HG03097 (cell line): ENCODE measurements at regions not wholly inside any gene's neighbourhood (a gene's known extent, or its start where the extent isn't known, plus 50 kb on each side); places are given as distances from the start of the nearest gene placed in this dataset.
"Not testable (repeated sequence)": the region's sequence is repeated elsewhere in the genome, so short reads cannot be mapped to it uniquely, and the experiment has no call there.

ENCODE experiments used
- ATAC-seq: cut with Tn5 transposase; IDR thresholded peaks from one replicate; pipeline ENCODE4 v1.9.1; 2021; ENCODE audit not compliant: unreplicated experiment, low FRiP score

DNA sequence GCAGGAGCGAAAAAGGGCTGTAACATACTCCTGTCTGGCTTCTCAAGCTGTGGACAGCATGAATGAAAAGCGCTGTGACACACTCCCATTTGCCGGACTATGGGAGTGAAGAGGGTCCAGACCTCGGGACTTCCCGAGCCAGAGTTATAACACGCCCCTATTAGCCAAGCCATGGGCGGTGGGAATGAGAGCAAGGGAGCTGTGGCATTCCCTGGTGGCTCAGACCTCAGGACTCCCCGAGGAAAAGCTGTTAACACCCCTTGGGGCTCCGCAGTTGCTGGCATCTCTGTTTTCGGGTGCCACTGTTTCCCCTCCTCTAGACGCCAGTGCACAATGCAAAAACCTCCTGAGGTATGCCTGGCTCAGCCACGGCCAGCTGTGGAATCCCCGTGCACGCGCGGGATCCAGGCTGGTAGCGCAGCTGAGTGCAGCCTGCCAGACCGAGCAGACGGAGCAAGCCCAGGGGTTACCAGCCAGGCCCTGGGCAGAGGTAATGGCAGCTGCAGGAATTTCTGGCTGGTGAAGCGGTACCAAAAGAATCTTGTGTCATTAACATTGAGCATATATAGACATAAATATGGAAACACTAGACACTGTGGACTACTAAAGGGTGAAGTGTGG is 1534.6 kb upstream of the PRR20A start:
- ATAC-seq = no peak

DNA sequence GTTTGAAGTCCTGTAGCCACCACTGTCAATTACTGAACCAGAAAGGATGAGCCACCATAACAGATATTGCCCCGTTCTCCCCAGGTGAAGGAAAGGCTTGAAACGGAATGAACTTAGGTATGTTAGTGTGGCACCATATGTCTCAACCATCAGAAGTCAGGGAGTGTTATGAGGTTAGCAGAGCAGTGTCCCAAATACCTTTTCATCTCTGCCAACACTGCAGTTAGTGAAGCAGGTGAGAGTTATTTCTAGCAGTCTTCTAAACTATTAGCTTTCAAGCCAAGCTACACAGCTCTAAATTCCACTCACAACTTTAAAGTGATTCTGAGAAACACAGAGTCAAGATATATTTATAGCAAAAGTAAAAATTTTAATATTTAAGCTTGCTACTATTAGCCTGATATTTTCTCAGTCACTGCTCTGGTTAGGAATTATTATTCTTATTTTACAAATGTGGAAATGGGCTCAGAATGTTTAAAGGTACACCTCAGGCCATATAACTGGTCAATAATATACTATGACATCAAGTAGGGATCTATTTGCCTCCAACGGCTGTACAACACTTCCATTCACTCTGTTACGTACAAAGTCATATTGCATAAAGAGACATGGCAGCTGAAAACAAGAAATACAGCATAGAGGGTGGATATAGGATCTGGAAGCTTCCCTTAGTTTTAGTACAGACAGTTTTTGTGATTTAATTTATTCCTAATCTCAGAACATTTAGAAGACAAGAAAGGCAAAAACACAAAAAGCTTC is 1527.1 kb upstream of the PRR20A start:
- ATAC-seq = no peak

DNA sequence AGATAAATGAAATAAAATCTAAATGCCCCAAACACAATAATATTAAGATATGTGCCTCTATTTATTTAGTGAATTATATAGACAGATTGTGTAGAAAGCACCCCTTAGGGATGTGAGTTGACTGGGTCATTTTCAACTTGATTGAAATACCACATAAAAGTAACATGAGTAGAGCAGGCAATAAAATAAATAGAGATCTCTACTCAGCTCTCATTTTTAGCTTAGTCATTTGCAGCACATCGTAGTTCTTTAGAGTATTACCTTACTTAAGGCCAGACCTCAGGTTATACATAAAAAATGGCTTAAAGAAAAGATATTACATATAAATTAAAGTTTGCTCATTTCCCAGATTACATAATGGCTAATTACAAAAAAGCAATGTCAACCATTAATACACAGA is 1525.6 kb upstream of the PRR20A start:
- ATAC-seq = no peak

DNA sequence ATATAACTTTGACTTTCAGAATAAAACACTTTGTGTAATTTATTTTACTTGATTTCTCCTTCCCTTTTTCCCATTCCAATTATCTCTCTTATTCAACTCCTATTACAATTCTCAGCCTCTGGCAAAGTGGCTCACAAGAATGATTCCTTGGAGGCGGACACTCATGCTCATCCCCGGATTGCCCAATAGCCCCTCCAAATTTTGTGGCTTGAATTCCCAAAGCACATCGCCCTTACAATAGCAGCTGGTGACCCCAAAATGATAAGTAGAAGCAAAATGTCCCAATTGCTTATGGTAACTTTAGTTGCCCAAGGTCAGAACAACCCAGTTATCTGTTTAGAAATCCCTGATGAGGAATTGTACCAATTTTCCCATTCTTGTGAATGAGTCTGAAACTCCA is 1523.5 kb upstream of the PRR20A start:
- ATAC-seq = no peak

DNA sequence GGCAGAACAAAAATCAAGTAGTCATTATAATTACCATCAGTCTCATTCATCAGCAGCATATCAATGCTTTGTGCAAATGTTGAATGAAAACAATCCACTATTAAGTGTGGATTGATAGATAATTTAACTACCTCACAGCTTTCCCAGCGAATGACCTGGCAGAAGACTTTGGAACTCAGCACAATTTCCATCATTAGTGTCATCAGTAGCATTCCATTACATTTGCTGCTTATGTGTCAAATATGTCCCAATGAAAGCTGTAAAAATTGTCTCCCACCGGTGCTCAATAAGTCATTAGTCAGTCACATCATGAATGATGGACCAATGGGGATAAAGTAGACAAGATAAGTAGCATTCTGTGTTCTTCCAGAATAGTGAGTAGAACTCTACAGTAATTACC is 1513.5 kb upstream of the PRR20A start:
- ATAC-seq = no peak

DNA sequence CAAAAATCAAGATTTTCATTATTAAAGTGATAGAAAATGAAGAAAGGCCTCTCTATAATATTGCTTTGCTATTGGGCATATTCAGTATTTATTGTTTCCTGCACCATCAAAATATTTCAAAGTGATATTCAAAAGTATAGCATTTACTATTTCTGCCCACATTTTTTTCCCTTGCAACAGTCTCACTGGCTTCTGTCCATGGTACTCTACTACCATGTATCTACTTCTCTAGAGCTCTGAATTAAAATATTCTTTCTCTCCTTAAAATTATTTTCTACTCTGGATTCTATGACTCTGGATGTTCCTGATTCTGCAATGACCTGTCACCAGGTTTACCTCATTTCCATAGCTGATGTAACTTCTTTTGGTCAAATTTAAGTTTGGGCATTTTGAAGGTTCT is 1508.3 kb upstream of the PRR20A start:
- no peak for ATAC-seq

DNA sequence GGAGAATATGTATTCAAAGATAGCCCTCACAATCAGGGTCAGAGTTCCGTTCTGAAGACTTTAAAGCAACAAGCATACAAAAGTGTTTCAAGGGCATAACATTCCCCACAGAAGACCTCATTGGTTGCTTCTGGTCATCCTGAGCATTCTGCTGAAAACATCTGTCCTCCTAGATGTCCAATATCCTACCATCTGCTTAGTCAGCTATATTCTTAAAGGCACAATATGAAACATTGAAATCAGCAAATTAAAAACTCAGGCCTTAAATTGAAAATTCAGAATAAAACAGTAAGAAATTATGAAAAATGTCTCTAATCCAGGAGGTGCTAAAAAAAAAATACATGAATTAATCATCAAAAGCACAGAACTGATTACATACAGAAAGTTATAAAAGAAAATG is 1491.2 kb upstream of the PRR20A start:
- no peak for ATAC-seq

DNA sequence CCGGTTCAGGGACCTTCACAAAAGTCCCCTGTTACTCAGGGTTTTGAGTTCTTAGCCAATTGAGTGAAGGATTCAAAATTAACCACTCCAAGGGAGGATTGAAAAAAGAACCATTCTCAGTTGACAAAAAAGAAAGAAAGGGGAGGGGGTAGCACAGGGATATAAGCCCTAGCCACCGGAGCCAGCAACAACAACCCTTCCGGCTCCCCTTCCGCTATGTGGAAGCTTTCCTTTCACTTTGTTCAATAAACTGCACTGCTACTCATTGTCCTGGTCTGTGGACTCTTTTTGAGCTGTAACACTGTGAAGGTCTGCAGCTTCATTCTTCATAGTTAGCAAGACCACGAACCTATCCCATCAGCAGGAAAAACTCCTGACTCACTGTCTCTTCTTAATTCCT is 1488.1 kb upstream of the PRR20A start:
- no peak for ATAC-seq

DNA sequence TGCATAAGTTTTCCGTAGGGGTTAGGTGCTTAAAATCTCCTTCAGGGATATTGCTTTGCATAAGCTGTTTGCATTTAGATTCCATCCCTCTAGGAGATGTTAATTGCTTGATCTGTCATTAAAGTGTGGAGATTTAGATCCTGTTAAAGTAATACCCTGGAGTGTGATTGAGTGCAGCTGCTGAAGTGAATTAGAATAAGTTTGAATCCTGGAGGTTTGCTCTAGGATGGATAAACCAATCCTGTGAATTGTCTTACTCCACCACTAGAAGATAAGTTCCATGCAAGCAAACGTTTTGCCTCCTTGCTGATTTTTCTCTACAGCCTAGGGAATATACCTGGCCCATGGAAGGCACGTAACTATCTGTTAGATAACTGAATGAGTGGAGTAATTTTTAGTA is 1487.2 kb upstream of the PRR20A start:
- ATAC-seq = no peak

DNA sequence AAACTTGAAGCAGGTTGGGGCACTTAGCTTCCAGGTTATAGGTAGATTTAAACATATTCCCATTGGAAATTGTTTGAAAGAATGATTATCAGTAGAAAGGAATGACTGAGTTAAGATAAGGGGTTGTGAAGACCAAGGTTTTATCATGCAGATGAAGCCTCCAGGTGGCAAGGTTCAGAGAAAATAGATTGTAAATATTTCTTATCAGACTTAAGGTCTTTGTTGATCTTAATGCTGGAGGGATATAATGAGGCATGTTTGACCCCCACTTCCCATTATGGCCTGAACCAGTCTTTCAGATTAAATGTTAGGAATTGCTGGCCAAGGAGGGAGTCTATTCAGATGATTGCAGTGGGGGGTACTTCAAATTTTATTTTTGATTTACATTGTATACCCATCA is 1486.5 kb upstream of the PRR20A start:
- ATAC-seq = no peak

DNA sequence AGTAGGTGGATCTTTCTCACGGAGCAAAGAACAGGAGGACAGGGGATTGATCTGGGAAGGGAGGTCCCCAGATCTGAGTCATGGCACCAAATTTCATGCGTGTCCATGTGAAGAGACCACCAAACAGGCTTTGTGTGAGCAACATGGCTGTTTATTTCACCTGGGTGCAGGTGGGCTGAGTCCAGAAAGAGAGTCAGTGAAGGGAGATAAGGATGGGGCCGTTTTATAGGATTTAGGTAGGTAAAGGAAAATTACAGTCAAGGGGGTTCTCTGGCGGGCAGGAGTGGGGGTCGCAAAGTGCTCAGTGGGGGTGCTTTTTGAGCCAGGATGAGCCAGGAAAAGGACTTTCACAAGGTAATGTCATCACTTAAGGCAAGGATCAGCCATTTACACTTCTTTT is 1480.5 kb upstream of the PRR20A start:
- not testable (repeated sequence) for ATAC-seq

DNA sequence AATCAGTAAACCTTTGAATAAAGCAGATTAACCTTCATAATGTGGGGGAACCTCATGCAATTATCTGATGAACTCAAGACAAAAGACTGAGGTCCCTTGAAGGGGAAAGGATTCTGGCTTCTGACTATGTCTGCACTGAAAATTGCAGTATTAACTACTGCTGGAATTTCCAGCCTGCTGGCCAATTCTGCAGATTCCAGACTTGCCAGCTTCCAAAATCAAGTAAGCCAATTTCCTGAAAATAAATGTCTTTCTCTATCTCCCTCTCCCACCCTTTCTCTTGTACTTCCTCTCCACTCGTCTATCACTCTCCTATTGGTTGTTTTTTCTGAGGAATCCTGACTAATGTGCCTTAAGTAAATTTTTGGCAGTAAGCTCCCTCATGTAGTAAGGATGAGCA is 1479.9 kb upstream of the PRR20A start:
- ATAC-seq = no peak

DNA sequence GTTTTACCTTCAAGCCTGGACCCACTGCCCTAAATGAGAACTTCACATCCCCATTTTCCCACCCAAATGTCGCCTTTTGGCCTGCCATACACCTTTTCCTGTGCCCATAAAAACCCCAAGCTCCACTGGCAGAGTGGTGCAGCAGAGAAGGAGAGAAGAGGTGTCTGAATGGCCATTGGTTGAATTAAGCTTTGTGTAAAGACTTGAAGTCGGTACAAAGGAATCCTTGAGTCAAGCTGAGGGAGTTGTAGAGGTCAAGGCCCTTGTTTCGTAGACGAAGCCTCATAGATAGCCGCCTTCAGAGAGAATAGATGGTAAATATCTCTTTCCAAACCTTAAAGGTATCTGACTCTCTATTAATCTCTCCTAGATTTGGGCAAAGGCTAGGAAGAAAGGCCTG is 1479.2 kb upstream of the PRR20A start:
- ATAC-seq = no peak

DNA sequence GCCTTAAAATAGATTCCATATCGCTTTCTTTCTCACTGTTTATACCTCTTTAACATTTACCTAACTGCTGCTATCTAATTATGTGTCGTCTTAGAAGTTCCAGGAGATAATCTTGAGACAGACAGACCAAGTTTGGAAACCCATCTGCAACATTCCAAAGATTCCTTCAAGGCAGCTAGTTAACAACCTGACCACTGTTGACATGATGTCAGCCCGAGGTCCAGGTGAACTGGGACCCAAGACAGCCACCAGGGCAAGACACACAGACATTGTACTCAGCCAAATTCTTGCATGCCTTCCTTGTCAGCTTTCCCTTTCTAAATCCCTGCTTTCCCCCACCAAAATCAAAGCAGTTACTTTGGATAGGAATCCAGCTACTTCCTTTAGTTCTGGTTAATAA is 1476.5 kb upstream of the PRR20A start:
- no peak for ATAC-seq

DNA sequence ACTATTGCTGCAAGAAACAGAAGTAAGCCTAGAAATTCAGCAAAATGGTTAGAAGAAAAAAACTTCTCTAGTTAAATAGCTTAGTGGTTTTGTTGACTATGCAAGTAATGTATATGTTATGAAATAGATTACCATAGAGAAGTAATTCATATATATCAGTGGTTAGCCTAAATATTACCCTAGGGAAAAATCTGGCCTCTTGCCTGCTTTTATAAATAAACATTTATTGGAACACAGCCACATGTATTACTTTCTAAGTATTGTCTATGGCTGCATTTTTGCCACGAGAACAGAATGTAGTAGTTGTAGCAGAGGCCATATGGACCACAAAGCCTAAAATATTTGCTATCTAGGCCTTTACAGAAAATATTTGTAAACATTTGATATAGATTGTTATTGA is 1471.7 kb upstream of the PRR20A start:
- ATAC-seq = no peak

DNA sequence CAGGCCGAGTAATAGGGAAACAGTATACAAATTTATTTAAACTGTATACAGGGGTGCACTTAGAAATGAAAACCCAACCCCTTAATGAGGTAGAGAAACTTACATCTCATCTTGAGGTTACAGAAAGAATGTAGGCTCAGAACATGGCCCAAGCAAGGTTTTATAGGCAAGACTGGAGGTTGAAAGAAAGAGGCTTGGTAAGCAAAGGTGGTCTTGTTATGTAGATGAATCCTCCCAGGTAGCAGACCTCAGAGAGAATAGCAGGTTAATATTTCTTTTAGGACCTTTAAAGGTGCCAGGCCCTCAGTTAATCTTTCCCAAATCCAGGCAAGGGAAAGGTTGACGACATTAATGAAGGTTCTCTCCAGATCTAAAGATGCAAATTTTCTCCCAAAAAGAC is 1466.8 kb upstream of the PRR20A start:
- no peak for ATAC-seq

DNA sequence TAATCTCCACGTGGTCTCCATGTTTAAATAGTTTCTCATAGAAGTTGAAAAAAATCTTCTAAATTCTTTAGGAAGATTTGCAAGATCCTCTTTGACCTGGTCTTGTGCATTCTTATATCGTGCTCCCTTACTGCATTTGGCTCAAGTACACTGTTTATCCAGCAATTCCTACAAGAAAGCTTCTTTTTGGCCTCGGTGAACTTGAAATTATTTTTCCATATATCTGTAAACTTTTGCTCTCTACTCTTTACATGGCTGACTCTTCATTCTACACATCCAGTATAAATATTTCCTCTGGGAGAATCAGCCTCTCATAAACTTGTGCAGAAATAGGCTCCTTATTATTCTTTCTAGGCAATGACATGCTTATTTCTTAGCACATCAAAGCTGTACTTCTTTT is 1457.9 kb upstream of the PRR20A start:
- no peak for ATAC-seq

DNA sequence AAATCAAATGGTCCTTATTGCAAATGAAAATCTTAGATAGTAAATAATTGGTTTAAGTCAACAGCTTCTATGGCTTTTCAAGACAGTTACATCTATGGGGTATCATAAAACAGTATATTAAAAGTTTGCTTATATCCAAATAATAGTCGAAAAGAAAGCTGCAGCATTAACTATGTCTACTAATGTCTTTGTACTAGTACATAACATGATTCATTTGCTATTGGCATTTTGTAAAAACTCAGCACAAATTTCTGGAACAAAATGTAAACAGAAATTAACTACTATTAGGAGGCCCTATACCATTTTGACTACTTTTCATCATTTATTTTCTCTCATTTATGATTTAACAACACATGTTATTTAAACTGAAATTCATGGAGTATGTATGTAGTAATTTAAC is 1435.2 kb upstream of the PRR20A start:
- no peak for ATAC-seq

DNA sequence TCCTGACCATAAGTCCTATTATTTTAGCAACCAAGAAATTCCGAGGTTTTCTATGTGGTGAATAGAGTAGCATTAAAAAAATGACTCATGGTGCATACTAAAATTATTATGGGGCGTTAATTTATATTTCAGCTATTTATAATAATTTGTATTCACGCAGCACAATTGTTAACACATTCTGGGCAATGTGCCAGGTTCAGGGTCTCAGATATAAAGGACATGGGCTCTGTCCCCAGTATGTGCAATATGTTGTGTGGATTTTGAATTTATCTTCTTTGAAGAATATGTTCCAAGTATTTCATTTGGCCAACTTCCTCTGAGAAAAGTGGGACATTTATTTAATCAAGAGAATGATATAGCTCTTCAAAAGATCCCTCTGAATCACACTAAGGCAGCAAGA is 1434.7 kb upstream of the PRR20A start:
- no peak for ATAC-seq

DNA sequence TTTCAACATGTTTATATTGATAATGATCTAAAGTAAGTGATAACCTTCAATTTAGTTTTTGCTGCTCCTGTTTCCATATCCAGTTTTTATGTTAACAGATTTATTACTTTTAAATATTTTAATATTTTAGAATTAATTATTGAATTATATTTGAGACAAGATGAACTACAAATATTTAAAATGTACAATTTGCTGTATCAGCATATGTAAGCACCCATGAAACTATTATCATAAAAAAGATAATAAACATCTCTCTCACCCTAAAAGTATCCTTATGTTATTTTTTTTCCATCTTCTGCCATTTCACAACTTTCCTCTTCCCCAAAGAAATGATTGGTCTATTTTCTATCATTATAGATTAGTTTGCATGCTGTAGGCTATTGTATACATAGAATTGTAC is 1426.6 kb upstream of the PRR20A start:
- no peak for ATAC-seq

DNA sequence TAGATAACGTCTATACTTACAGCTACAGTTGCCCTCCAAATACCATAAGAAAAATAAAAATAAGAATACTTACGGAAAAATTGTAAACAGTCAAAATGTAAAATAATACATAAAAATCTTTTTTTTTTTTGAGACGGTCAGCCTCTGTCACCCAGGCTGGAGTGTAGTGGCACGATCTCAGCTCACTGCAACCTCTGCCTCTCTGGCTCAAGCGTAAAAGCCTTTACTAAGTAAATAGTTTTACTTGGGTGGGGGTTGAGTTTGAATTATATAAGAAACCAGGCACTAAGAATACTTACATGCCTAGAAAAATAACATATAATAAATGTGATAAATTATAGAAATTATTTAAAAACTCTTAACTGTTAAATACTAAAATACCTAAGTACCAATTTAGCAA is 1413.0 kb upstream of the PRR20A start:
- ATAC-seq = no peak

DNA sequence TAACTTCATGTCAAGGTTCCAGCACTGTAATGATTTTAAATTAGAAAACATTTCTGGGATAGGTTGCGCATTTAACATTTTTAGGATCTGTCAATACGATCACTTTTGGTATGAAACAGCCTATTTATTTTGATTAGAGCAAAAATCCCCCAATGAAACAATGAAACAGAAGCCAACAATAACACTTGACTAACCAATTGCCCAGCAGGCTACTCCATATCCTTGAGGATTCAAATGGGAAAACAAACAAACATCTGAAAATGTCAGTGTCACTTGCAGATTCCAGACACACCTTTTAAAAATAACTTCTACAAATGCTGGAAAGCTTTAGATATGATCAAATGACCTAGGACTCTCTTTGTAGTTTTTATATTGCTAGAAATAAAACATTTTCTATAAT is 1412.5 kb upstream of the PRR20A start:
- ATAC-seq = no peak

DNA sequence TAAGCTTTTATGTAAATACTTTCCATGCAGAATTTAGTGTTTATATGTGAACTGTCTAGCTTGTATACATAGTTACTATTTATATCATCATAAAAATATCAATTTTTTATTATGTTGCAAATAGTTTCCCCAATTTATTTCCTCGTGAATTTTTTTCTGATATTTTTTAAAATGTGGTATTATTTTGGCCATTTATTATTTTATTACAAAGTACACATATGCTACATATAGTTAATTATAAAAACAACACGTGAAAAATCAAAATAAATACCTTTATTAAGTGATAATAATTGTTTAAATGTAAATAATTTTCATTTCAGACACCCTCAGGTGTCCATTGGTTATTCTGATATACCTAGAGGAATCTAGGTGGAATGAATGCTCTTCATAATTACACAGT is 1394.9 kb upstream of the PRR20A start:
- ATAC-seq = no peak
